ENCODE measurements at regions not wholly inside any gene's neighbourhood (a gene's known extent, or its start where the extent isn't known, plus 50 kb on each side); places are given as distances from the start of the nearest gene placed in this dataset.

DNA sequence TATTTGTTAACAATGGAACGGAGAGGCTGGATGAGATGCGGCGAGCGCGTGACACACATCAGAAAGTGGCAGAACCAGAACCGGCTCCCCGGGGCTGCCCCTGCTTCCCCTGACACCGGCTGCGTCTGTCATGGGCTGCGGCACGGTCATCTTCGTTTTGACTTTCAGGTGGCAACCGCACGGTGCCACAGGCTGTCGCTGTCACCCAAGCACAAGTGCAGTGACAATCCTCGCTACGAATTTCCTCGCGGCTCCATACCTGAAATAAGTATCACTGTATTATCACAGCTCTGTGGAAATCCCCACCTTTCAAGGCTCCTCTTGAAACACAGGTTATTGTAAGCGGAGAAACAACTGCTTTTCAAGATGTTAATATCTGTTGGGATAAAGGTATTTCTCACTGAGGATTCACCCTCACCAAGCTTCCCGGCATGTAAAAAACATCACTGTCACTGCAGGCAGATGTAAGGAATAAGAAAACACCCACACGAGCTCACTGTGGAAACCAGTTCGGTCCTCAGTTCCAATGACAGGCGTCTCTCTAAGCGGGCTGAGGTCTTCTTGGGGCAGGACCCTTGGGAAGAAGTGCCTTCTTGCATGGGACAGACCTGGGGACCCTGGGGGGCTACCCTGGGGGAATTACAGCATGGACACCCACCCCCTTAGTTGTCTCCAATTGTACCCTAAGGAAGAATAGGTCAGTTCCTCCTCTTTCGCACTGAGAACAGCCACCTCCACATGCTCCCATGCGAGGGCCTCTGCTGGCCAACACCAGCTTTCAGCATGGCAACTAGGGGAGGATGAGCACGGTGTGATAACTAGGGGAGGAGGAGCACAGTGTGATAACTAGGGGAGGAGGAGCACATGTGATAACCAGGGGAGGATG, 86.3 kb downstream of the DACT2 start:
- Histone ChIP-seq H3K23me2 (ENCODE audit: insufficient read length, low read depth, low read length, poor library complexity, severe bottlenecking) (no peaks in the 10 kb centered on the region), H3K14ac (ENCODE audit: insufficient read depth, low read length) (no peak overlapping the region), H2BK5ac (ENCODE audit: insufficient read length, low read length) (no peak overlapping the region), H3K4ac (ENCODE audit: low read depth, low read length) (no peak overlapping the region), H4K8ac (replicated peaks; ENCODE audit: insufficient read length, low read depth, low read length) (no peak overlapping the region), H4K5ac (ENCODE audit: insufficient read length, low read depth, low read length) (no peak overlapping the region), H2BK12ac (ENCODE audit: insufficient read length, low read depth, low read length) (no peak overlapping the region), H3K27me3 (ENCODE audit: insufficient read depth, low read length) (no peaks in the 10 kb centered on the region), H3K56ac (ENCODE audit: insufficient read length, low read depth, low read length) (no peak overlapping the region), H3K79me1 (ENCODE audit: insufficient read depth, low read depth, low read length, poor library complexity, severe bottlenecking) (no peaks in the 10 kb centered on the region), H4K91ac (ENCODE audit: insufficient read length, low read depth, low read length) (no peak overlapping the region), H3K18ac (ENCODE audit: insufficient read length, low read depth, low read length) (no peak overlapping the region), H4K20me1 (ENCODE audit: control insufficient read depth, insufficient read depth, insufficient read length) (no peaks in the 10 kb centered on the region), H3K23ac (ENCODE audit: insufficient read length, low read depth, low read length) (no peak overlapping the region), H3K79me2 (ENCODE audit: insufficient read depth, low read length) (no peaks in the 10 kb centered on the region), H2BK15ac (ENCODE audit: low read depth, low read length) (no peak overlapping the region), H3T11ph (ENCODE audit: low read length) (no peak overlapping the region), H3K4me1 (ENCODE audit: insufficient read depth, low read length) (no peaks in the 10 kb centered on the region), H2AK5ac (ENCODE audit: insufficient read length, low read length) (no peak overlapping the region), H2BK20ac (ENCODE audit: low read depth, low read length, poor library complexity, severe bottlenecking) (no peak overlapping the region), H3K4me2 (ENCODE audit: insufficient read depth, insufficient read length, low read length) (no peak overlapping the region), H3K27ac (ENCODE audit: insufficient read length, low read depth, low read length) (no peak overlapping the region), H3K9me3 (ENCODE audit: control insufficient read depth, low read depth, low read length) (no peaks in the 10 kb centered on the region), H3K9ac (ENCODE audit: extremely low read depth, insufficient read length, low read length) (no peak overlapping the region), H2BK120ac (ENCODE audit: low read depth, low read length, poor library complexity, severe bottlenecking) (no peak overlapping the region), H2AFZ (ENCODE audit: low read length) (no peak overlapping the region)
- Mint-ChIP-seq H3K9me3 (no peaks in the 10 kb centered on the region), H3K27ac (no peak overlapping the region), H3K4me3 (no peak overlapping the region), H3K36me3 (ENCODE audit: insufficient read depth in 1 of 3, low read depth in 3 of 3) (no peaks in the 10 kb centered on the region), H3K4me1 (peaks cover 12 to 22% of the 10 kb centered on the region in 2 experiments), H3K27me3 (ENCODE audit: low read depth) (no peaks in the 10 kb centered on the region)
- WGBS (ENCODE audit: extremely low coverage, insufficient read length, low lambda C conversion rate), result no CpG with 5 or more reads among the region's 28 CpGs
- no peak for DNase-seq
- TF ChIP-seq, protein P1, sequence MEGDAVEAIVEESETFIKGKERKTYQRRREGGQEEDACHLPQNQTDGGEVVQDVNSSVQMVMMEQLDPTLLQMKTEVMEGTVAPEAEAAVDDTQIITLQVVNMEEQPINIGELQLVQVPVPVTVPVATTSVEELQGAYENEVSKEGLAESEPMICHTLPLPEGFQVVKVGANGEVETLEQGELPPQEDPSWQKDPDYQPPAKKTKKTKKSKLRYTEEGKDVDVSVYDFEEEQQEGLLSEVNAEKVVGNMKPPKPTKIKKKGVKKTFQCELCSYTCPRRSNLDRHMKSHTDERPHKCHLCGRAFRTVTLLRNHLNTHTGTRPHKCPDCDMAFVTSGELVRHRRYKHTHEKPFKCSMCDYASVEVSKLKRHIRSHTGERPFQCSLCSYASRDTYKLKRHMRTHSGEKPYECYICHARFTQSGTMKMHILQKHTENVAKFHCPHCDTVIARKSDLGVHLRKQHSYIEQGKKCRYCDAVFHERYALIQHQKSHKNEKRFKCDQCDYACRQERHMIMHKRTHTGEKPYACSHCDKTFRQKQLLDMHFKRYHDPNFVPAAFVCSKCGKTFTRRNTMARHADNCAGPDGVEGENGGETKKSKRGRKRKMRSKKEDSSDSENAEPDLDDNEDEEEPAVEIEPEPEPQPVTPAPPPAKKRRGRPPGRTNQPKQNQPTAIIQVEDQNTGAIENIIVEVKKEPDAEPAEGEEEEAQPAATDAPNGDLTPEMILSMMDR (conservative IDR thresholded peaks at IDR 0.05), result peak; percentile 38; the same call in 2 of the 3 replicates
